ENCODE measurements at regions not wholly inside any gene's neighbourhood (a gene's known extent, or its start where the extent isn't known, plus 50 kb on each side); places are given as distances from the start of the nearest gene placed in this dataset.
"Not testable (repeated sequence)": the region's sequence is repeated elsewhere in the genome, so short reads cannot be mapped to it uniquely, and the experiment has no call there.

DNA sequence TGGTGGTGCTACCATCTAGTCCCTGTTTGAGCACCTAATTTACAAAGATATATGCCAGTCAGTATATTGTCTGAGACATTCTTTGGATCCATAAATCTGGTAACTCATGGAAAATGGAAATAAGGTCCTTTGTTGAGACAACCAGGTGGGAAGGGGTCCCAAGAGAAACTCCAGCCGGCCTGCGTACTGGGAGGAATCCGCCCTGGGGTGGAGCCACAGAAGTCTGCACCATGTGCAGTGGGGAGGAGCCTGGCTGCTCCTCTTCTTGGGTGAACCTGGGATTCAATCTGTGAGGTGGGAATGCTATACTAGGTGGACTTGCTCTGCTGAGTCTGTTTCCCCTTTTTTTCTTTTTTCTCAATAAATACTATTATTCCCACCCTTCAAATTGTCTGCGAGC, 339.2 kb upstream of the TNRC6C start:
- CTCF ChIA-PET: no interaction called here
- H3K27ac ChIP-seq: peak overlapping the region; percentile 51; the same call in 1 of the 2 replicates
- DNase-seq (ENCODE audit: low spot score): no peak
- TF ChIP-seq, protein P1, sequence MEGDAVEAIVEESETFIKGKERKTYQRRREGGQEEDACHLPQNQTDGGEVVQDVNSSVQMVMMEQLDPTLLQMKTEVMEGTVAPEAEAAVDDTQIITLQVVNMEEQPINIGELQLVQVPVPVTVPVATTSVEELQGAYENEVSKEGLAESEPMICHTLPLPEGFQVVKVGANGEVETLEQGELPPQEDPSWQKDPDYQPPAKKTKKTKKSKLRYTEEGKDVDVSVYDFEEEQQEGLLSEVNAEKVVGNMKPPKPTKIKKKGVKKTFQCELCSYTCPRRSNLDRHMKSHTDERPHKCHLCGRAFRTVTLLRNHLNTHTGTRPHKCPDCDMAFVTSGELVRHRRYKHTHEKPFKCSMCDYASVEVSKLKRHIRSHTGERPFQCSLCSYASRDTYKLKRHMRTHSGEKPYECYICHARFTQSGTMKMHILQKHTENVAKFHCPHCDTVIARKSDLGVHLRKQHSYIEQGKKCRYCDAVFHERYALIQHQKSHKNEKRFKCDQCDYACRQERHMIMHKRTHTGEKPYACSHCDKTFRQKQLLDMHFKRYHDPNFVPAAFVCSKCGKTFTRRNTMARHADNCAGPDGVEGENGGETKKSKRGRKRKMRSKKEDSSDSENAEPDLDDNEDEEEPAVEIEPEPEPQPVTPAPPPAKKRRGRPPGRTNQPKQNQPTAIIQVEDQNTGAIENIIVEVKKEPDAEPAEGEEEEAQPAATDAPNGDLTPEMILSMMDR (conservative IDR thresholded peaks at IDR 0.05; ENCODE audit: low read depth): no peak
- POLR2A ChIA-PET (ENCODE audit: low non-redundant PET): no interaction called here

DNA sequence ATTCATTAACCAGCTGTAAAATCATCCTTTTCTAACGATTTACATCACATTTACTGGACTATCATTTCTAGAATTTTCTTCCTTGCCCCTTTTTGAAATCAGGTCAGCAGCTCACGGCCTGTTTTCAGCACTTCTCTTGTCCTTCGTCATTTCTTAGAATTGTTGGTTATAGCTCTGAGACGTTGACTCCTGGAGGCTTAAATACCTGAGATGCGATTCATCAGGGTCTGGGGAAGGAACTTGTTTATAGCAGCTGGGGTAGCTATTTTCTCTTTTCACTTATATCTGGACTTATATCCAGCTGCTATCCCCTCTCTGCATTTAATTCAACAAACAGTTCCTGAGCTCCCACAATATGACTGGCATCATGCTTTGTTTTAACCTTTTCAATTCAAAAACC, 338.7 kb upstream of the TNRC6C start:
- TF ChIP-seq, protein P1 (conservative IDR thresholded peaks at IDR 0.05; ENCODE audit: low read depth): no peak
- peak; percentile 71 for DNase-seq (ENCODE audit: low spot score)
- ChIA-PET CTCF (no interaction called here), POLR2A (ENCODE audit: low non-redundant PET) (no interaction called here)
- no peak overlapping the region for H3K27ac ChIP-seq

DNA sequence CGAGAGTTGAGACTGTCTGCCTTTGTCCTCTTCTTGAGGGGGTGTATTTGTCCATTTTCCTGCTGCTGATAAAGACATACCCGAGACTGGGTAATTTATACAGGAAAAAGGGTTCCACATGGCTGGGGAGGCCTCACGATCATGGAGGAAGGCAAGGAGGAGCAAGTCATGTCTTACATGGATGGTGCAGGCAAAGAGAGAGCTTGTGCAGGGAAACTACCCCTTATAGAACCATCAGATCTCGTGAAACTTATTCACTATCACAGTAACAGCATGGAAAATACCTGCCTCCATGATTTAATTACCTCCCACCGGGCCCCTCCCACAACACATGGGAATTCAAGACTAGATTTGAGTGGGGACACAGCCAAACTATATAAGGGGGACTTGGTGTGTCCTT, 338.2 kb upstream of the TNRC6C start:
- H3K27ac ChIP-seq: no peak overlapping the region
- no peak for DNase-seq (ENCODE audit: low spot score)
- TF ChIP-seq, protein P1 (conservative IDR thresholded peaks at IDR 0.05; ENCODE audit: low read depth): no peak
- ChIA-PET POLR2A (ENCODE audit: low non-redundant PET) (no interaction called here), CTCF (no interaction called here)

DNA sequence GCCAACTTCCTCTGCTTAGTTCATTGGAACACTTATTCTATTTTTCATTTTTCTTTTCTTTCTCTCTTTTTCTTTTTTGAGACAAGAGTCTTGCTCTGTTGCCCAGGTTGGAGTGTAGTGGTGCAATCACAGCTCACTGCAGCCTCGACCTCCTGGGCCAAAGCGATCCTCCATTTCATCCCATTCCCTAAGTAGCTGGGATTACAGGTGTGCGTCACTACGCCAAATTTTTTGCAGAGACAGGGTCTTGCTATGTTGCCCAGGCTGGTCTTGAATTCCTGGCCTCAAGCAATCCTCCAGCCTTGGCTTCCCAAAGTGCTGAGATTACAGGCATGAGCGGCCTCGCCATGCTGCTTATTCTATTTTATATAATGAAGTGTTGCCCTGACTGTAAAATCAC, 336.4 kb upstream of the TNRC6C start:
- POLR2A ChIA-PET (ENCODE audit: low non-redundant PET); DNase-seq (ENCODE audit: low spot score); CTCF ChIA-PET: not testable (repeated sequence)
- H3K27ac ChIP-seq: peak overlapping the region; percentile 54

DNA sequence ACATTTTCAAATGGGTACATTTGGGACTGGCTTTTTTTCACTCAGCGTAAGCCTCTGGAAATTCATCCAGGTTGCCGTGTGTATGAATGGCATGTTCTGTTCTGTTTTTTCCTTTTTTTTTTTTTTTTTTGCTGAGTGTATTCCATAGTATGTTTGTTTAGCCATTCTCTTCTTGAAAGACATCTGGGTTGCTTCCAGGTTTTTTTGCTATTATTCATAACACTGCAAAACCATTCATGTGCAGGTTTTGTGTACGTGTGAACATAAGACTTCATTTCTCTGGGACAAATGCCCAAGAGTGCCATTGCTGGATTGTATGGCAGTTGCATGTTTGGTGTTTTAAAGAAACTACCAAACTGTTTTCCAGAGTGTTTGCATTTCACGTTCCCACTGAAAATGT, 335.9 kb upstream of the TNRC6C start:
- ChIA-PET CTCF (no interaction called here), POLR2A (ENCODE audit: low non-redundant PET) (no interaction called here)
- no peak overlapping the region for H3K27ac ChIP-seq
- DNase-seq (ENCODE audit: low spot score): no peak
- TF ChIP-seq, protein P1 (conservative IDR thresholded peaks at IDR 0.05; ENCODE audit: low read depth): no peak

DNA sequence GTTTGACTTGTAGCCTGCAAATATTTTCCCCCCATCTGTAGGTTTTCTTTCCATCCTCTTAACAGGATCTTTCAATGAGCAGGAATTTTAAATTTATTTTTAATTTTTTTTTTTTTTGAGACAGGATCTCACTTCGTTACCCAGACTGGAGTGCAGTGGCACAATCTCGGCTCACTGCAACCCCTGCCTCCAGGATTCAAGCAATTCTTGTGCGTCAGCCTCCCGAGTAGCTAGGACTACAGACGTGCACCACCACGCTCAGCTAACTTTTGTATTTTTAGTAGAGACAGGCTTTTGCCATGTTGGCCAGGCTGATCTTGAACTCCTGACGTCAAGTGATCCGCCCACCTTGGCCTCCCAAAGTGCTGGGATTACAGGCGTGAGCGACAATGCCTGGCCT, 335.2 kb upstream of the TNRC6C start:
- DNase-seq (ENCODE audit: low spot score); POLR2A ChIA-PET (ENCODE audit: low non-redundant PET); CTCF ChIA-PET; H3K27ac ChIP-seq: not testable (repeated sequence)

DNA sequence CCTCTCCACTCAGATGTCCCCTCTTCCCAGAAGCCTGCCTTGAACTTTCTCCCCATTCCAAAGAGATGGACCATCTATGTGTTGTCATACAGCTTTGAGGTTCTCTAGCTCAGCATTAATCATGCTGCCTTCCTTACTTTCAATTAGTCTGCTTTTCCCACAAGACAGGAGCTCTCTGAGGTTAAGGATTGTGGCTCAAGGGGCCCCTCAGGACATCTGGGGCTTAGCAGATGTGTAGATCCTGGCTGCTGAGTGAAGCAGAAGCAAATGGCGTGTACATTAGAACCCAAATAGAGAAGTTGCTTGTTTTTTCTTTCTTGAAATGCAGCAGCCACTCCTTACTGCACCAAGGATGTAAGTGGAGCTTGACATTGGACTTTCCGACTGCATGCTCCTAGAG, 330.5 kb upstream of the TNRC6C start:
- H3K27ac ChIP-seq: no peak overlapping the region
- TF ChIP-seq, protein P1 (conservative IDR thresholded peaks at IDR 0.05; ENCODE audit: low read depth): no peak
- ChIA-PET POLR2A (ENCODE audit: low non-redundant PET) (no interaction called here), CTCF (no interaction called here)
- no peak for DNase-seq (ENCODE audit: low spot score)

DNA sequence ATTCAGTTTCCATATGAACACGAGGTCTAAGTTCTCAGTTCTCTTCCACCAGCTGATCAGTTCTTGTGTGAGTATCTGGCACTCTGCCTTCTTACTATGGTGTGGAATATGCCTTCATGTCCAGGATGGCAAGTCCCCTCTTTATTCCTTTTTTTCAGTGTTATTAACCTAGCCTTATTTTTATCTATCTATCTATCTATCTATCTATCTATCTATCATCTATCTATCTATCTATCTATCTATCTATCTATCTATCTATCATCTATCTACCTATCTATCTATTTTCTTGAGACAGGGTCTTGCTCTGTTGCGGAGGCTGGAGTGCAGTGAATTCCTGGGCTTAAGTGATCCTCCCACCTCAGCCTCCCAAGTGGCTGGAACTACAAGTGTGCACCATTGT, 329.2 kb upstream of the TNRC6C start:
- H3K27ac ChIP-seq; DNase-seq (ENCODE audit: low spot score); POLR2A ChIA-PET (ENCODE audit: low non-redundant PET): not testable (repeated sequence)
- CTCF ChIA-PET: interaction anchor here (1.0 kb wide), 1 partner anchor 19 kb away, joined by 3 read pairs; no protein-coding TSS in a partner anchor
